Large intestine (tissue), 3 donors: ENCODE measurements at regions not wholly inside any gene's neighbourhood (a gene's known extent, or its start where the extent isn't known, plus 50 kb on each side); places are given as distances from the start of the nearest gene placed in this dataset.

Source experiments
- DNase-seq, 2 donors: peaks; one replicate each; pipeline versions ENCODE4 v3.0.0 to v3.0.0-alpha.2; 2013
- H3K27ac ChIP-seq: one replicate; pipeline ENCODE4 v1.5.1; 2013; ENCODE audit warnings: low read length
- H3K27me3 ChIP-seq: 2 replicates; pipeline ENCODE4 v1.6.1; 2013; ENCODE audit warnings: low read length; ENCODE audit not compliant: control insufficient read depth, insufficient read depth
- H3K36me3 ChIP-seq: 2 replicates; pipeline ENCODE4 v1.6.1; 2013; ENCODE audit warnings: low read length; ENCODE audit not compliant: control insufficient read depth, insufficient read depth
- H3K4me1 ChIP-seq: one replicate; pipeline ENCODE4 v1.6.1; 2013; ENCODE audit warnings: low read length; ENCODE audit not compliant: control insufficient read depth, insufficient read depth
- H3K4me3 ChIP-seq: one replicate; pipeline ENCODE4 v1.5.1; 2013; ENCODE audit warnings: low read length
- H3K9me3 ChIP-seq: one replicate; pipeline ENCODE4 v1.6.1; 2013; ENCODE audit warnings: mild to moderate bottlenecking, low read depth, low read length, moderate library complexity; ENCODE audit not compliant: control insufficient read depth
- WGBS: methylation state at CpG from one replicate; pipeline ENCODE4 v1.1.5; 2013; ENCODE audit warnings: low lambda C conversion rate; ENCODE audit not compliant: insufficient coverage; 5-methylcytosine and 5-hydroxymethylcytosine counted together

DNA sequence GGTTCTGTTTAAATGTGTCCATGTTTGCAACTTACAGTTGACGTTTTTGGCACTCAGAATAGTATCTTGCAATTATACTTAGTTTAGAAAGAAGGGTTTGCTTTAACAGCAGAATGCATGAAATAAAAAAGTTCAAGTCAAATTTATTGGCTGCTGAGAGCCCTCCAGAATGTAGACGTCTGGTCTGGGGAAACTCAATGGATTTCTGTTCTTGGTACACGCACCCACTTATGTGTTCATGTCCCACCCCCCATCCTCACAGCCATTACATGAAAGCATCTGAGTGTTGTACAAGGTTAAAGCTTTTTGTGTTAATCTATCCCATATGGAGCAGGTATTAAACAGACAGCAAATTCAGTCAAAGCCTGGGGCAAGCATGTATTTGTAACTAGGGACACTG lies 219.5 kb downstream of the SOX11 start:
- Histone ChIP-seq H3K4me3 (no peak overlapping the region), H3K4me1 (peaks cover 5% of the 10 kb centered on the region), H3K9me3 (no peaks in the 10 kb centered on the region), H3K27me3 (no peaks in the 10 kb centered on the region), H3K27ac (no peak overlapping the region), H3K36me3 (no peaks in the 10 kb centered on the region)
- 40% methylated on average over 1 of the region's 3 CpGs for WGBS
- no peak for DNase-seq

DNA sequence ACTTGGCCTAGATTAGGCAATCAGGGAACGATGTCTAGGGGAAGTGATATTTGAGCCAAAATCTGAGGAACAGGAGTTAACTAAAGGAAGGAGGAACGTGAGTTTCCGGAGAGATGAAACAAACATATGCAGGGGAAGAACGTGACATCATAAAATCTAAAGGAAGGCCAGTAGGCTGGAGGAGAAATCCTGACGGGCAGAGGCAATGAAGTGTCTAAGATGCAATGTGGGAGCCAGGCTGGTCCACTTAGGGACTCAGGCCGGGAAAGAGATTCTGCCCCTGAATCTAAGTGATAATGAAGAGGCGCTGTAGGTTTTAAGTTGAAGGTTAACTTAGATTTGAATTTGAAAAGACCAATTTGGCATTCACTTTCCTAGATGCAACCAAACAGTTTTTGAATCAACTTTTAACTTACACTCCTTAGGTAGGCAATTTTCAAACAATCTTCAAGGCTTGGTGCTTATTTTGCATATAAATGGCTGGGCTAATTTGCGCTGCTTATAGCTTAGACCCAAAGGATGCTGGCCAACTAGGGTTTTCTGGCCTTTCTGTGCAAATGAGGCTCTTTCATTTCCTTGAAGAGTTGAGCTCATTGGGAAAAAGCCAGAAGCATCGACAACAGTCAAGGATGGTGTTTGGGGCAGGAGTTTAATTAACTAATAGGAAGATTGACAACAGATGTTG lies 221.7 kb downstream of the SOX11 start:
- 92% methylated on average over 6 of the region's 9 CpGs for WGBS
- peaks cover 5% of the 10 kb centered on the region for H3K4me1 ChIP-seq
- no peaks in the 10 kb centered on the region for H3K36me3 ChIP-seq
- H3K27me3 ChIP-seq = no peaks in the 10 kb centered on the region
- H3K4me3 ChIP-seq = no peak overlapping the region
- no peaks in the 10 kb centered on the region for H3K9me3 ChIP-seq
- H3K27ac ChIP-seq = no peak overlapping the region
- no peak for DNase-seq

DNA sequence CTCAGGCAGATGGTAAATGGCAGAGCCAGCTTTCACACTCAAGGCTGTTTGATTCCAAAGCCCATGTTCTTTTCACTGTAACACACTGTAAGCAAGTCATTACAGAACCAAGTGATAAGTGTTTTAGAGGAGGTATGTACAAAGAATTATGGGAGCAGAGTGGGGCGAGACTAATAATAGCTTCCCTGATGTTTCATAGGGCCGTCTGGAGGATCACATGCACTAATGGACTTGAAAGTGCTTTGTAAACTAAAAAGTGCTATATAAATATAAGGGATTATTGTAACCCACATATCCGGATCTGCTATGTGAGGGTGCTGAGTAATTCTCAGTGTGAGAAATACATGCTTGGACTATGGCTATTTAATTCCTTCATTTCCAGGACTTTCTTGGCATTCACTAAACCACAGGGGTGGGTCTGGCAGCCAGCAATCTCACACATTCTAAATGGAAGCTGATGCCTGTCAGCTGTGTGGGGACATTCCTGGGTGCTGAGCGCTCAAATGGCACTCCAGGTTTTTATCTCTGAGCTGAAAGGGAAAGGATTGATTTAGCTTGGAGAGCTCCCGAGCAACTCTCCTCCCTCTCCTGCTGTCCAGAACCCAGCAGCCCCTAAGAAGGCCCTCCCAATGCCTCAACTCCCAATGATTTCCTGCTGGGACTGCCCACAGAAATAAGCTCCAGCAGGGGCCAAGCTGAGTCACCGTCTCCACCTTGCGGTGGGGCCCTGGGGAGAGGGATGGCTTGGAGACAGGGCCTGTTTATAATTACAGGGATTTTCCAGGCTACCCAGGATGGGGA lies 222.8 kb downstream of the SOX11 start:
- WGBS = 17% methylated on average over 1 of the region's 7 CpGs
- DNase-seq = peak; percentile 16 to 40
- H3K27ac ChIP-seq = no peak overlapping the region

DNA sequence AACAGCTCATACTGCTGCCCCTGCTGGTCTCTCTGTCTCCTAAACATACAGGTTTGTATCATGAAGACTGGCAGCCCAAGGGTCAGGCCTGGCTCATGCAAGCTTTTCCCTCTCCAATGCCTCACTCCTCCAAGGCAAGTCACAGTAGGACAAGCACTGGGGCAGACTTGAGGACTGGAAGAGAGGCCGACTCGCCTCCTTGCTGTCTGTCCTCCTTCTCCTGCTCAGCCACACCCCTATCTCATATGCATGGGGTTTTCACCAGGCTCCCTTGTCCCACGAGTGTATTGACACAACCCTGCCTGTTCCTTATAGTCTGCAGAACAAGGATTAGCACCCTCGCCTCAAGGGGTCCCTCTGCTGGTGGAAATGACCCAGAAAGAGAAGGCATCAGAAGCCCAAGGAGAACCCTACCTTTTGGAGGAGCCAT lies 223.7 kb downstream of the SOX11 start:
- no CpG with 5 or more reads among the region's 4 CpGs for WGBS

More for the DNA sequence above, 222.8 kb downstream of the SOX11 start:
- H3K4me1 ChIP-seq = peaks cover 5% of the 10 kb centered on the region
- no peaks in the 10 kb centered on the region for H3K27me3 ChIP-seq
- H3K4me3 ChIP-seq = no peak overlapping the region
- H3K9me3 ChIP-seq = no peaks in the 10 kb centered on the region
- no peaks in the 10 kb centered on the region for H3K36me3 ChIP-seq

DNA sequence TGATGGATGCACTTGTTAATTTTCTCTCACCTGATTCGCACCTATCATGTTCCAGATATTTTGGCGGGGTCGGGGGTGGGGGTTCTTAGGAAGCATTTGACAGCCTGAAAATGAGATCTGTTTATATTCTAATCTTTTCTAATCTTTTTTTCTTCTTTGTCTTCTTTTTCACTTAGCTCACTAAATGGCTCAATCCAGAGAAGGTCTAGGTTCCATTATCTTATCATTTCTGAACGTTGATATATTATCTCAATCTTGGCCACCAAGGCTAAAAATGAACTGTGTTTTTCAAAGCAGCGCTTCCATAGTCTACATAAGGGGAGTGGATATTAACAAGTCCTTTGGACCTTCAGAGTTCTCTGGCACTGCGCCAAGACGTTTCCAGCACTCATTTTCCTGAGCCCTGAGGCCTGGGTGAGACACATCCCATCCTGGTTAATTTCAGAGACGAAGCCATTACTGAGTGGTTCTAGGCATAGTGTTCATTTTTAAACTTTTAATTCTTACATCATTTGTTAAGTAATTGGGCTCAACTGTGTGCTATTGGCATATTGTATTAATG lies 229.0 kb downstream of the SOX11 start:
- Histone ChIP-seq H3K36me3 (no peaks in the 10 kb centered on the region), H3K4me3 (no peak overlapping the region), H3K27ac (no peak overlapping the region), H3K9me3 (no peaks in the 10 kb centered on the region), H3K27me3 (no peaks in the 10 kb centered on the region), H3K4me1 (no peaks in the 10 kb centered on the region)
- DNase-seq = peak; percentile 24 to 67
- WGBS = 51% methylated on average over 3 of the region's 8 CpGs

More for the DNA sequence above, 223.7 kb downstream of the SOX11 start:
- Histone ChIP-seq H3K4me3 (no peak overlapping the region), H3K27ac (no peak overlapping the region), H3K27me3 (no peaks in the 10 kb centered on the region), H3K4me1 (peaks cover 5% of the 10 kb centered on the region), H3K36me3 (no peaks in the 10 kb centered on the region), H3K9me3 (no peaks in the 10 kb centered on the region)
- peak in 1 of 2 donors; percentile 11 for DNase-seq

DNA sequence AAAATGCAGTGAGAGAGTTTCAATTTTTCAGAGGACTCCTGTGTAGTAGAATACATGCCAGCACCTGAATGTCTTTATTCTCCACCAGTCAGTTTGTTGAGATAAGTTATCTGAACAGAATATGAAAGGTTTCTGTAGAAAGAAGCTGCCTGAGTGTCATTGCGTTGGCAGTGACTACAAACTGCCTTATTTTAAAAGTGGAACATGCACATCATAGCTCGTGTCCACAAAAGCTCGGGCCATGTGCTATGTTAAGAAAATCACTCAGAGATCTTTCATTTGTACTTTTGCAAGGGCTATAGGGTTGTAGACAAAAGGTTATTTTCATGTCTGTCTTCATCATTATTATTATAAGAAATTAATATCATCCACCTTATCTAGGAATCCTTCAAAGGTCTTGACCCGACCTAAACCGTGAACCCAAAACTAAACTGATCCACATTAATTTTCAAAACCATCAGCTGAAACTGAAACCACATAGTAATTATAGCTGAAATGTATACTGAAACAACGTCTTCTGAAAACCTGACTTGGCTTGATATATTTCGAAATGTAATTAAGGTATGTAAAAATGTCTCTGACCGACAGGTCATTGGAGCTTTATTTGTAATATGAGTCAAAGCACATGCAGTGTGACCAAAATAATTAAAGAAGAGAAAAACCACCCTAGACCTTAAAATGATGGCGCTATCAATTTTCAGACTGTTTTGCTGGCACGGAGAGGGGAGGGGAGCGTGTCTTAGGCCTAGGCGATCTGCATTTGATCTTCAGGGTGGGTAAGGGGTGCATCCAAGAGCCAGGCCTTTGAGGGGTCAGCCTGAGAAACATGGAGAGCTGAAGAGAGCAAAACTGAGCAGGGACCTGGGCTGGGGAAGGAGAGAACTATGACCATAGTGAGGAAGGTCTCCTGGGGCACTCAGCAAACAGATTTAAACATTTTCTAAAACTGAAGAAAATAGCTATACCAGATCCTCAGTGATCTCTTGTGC lies 232.1 kb downstream of the SOX11 start:
- WGBS = 90% methylated on average over 2 of the region's 12 CpGs
- no peak overlapping the region for H3K27ac ChIP-seq
- H3K4me3 ChIP-seq = no peak overlapping the region
- H3K27me3 ChIP-seq = no peaks in the 10 kb centered on the region
- no peak for DNase-seq
- H3K36me3 ChIP-seq = no peaks in the 10 kb centered on the region
- no peaks in the 10 kb centered on the region for H3K4me1 ChIP-seq
- H3K9me3 ChIP-seq = no peaks in the 10 kb centered on the region

DNA sequence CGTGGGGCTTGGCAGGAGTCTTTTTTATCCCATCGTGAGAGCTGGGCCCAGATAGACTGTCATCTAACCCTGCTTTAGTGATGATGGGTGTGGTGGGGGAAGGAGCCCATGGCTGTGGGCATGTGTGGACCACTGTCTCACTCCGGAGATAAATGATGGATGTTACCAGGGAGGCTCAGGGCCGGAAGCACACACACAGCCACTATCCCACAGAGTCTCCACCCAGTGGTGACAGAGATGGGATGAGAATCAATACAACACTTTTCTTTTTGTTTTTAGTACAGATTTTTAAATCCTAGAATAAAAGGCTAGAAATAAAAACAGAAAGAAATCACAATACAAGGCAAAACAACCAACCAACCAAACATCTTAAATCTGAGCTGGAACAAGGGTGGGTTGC lies 233.4 kb downstream of the SOX11 start:
- Histone ChIP-seq H3K9me3 (no peaks in the 10 kb centered on the region), H3K4me1 (no peaks in the 10 kb centered on the region), H3K4me3 (no peak overlapping the region), H3K27me3 (no peaks in the 10 kb centered on the region), H3K36me3 (no peaks in the 10 kb centered on the region), H3K27ac (no peak overlapping the region)
- no peak for DNase-seq
- WGBS = no CpG with 5 or more reads among the region's 4 CpGs

DNA sequence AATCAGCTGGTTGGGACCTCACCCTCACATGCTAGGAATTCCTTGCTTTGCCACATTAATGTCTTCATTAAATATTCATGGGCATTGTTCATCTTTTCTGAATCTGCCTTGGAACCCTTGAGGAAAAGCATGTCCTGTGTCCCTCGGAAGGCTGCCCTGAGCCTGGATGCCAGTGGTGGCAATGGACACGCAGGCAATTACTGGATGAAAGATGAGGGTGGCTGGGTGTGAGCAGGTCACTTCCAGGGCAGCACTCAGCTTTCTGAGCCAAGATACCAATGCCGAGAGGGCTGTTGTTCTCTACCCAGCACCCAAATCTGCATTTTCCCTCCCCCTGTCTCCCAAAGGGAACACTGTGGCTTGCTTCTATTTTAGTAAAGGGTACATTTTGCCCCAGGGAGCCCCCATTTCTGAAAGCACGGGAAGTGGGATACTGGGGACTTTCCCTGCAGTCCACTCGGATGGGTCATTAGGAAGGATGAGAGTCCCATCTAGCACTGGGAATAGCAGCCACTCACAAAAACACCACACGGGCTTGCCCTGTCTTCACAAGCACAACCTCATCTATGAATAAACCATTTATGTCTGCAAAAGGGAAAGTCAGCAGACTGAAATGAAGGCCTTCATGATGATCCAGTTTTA lies 234.8 kb downstream of the SOX11 start:
- DNase-seq = no peak
- H3K9me3 ChIP-seq = no peaks in the 10 kb centered on the region
- no peaks in the 10 kb centered on the region for H3K36me3 ChIP-seq
- H3K4me3 ChIP-seq = no peak overlapping the region
- H3K27ac ChIP-seq = no peak overlapping the region
- no CpG with 5 or more reads among the region's 6 CpGs for WGBS
- H3K4me1 ChIP-seq = no peaks in the 10 kb centered on the region
- no peaks in the 10 kb centered on the region for H3K27me3 ChIP-seq

DNA sequence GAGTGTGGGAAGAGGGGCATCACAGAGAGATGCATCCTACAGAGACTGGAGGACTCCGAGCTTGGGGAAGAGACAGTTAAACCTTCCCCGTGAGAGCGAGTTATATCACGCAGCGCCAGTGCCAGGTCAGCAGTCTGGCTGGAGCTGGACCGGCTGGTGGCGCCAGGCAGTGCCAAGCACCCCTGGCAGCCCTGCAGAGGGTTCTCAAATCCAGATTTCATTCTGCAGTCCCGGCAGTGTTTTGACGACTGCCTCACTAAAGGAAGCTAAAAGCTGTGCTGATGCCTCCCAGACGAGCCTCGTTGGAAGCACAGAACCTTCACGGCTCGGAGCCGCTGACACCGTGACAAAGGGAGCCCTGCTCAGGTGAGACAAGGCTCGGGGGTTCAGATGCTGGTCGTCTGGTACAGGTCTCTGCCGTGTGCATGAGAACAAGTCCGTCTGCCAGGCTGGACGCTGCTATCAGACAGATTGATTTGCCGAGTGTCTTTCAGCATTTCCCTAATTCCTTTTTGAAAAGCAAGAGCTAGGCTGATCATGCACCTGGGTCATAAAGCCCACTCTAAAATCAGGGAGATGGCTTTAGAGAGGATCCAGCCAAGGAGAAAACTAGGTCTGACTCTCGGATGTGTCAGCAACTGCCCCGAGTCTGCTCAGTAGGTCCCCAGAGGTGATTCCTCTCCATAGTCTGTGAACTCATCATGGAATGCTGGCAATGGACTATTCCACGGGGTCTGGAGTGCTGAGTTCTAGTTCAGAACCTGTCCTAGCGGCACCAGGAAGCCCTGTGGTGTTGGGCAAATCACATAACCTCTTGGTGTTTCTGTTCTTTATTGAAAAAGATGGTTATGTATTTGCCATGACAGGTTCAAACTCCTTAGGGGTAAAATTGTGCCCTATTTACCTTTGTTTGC lies 240.6 kb downstream of the SOX11 start:
- no CpG with 5 or more reads among the region's 25 CpGs for WGBS
- Histone ChIP-seq H3K27ac (no peak overlapping the region), H3K4me1 (peaks cover 1% of the 10 kb centered on the region), H3K4me3 (no peak overlapping the region), H3K9me3 (no peaks in the 10 kb centered on the region), H3K36me3 (no peaks in the 10 kb centered on the region), H3K27me3 (no peaks in the 10 kb centered on the region)
- DNase-seq = no peak
